HUES6 (cell line): ENCODE measurements at regions not wholly inside any gene's neighbourhood (a gene's known extent, or its start where the extent isn't known, plus 50 kb on each side); places are given as distances from the start of the nearest gene placed in this dataset.

ENCODE experiments used
- H3K27ac ChIP-seq: 2 replicates; pipeline ENCODE4 v1.7.0; 2013; ENCODE audit warnings: low read depth, mild to moderate bottlenecking, low read length, inconsistent platforms
- H3K27me3 ChIP-seq: 2 replicates; pipeline ENCODE4 v1.6.1; 2013; ENCODE audit warnings: low read length; ENCODE audit not compliant: control insufficient read depth, insufficient read depth
- H3K36me3 ChIP-seq: 2 replicates; pipeline ENCODE4 v1.6.1; 2013; ENCODE audit warnings: low read length; ENCODE audit not compliant: control insufficient read depth, insufficient read depth
- H3K4me1 ChIP-seq: 2 replicates; pipeline ENCODE4 v1.6.1; 2013; ENCODE audit warnings: low read length; ENCODE audit not compliant: control insufficient read depth, insufficient read depth
- H3K4me3 ChIP-seq: 2 replicates; pipeline ENCODE4 v1.5.1; 2013; ENCODE audit warnings: low read depth, low read length
- H3K9ac ChIP-seq: one replicate; pipeline ENCODE4 v1.6.1; 2013; ENCODE audit warnings: mild to moderate bottlenecking, low read length
- H3K9me3 ChIP-seq: 2 replicates; pipeline ENCODE4 v1.6.1; 2013; ENCODE audit warnings: low read depth, low read length; ENCODE audit not compliant: control insufficient read depth, insufficient read depth

DNA sequence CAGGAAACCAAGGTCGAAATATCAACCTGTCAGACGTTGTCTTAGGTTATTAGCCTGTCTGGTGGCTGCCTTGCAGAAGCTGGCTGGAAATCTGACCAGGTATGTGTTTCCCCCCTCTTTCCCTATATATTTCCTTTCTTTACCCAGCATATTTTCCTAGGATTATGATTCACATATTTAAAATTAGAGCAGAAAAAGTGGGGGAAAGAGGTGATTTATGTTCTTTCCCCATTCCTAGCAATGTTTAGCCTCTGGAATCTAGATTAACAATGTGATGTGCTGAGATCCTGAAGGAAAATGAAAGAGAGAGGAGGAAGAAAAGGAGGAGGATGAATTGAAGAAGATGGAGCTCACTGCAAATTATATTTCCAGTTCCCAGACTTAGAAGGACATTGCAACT lies 421.4 kb upstream of the AUTS2 start:
- Histone ChIP-seq H3K27me3 (no peaks in the 10 kb centered on the region), H3K27ac (no peak overlapping the region), H3K36me3 (no peaks in the 10 kb centered on the region), H3K9ac (no peak overlapping the region), H3K9me3 (peaks cover 14% of the 10 kb centered on the region), H3K4me1 (no peaks in the 10 kb centered on the region), H3K4me3 (no peak overlapping the region)

DNA sequence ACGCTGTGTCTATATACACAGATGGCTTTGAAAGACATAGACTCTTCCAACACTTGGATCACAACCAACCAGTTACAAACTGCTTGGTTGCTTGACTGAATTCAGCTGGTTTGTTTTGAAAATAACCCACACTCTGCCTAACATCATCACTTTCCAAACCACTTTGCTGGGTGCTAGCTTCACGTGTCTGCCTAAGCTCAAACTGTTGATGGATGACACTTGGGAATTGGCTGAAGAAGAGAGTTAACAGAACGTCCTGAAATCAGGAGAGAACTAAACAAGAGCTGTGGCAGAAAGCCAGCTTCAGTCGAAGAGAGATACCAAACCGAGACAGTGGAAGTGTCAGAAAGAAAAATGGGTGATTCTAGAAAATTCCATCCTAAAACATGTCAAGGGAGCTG lies 420.8 kb upstream of the AUTS2 start:
- H3K27ac ChIP-seq = no peak overlapping the region
- no peaks in the 10 kb centered on the region for H3K4me1 ChIP-seq
- H3K9me3 ChIP-seq = peaks cover 14% of the 10 kb centered on the region
- H3K36me3 ChIP-seq = no peaks in the 10 kb centered on the region
- no peak overlapping the region for H3K4me3 ChIP-seq
- H3K9ac ChIP-seq = no peak overlapping the region
- H3K27me3 ChIP-seq = no peaks in the 10 kb centered on the region

- Histone ChIP-seq H3K36me3 (no peaks in the 10 kb centered on the region), H3K4me1 (no peaks in the 10 kb centered on the region), H3K4me3 (no peak overlapping the region), H3K27me3 (no peaks in the 10 kb centered on the region), H3K9me3 (peaks cover 14% of the 10 kb centered on the region), H3K27ac (no peak overlapping the region), H3K9ac (no peak overlapping the region)
These were observed 420.3 kb upstream of the AUTS2 start for GRCh38 chr7:69177941-69178494.

DNA sequence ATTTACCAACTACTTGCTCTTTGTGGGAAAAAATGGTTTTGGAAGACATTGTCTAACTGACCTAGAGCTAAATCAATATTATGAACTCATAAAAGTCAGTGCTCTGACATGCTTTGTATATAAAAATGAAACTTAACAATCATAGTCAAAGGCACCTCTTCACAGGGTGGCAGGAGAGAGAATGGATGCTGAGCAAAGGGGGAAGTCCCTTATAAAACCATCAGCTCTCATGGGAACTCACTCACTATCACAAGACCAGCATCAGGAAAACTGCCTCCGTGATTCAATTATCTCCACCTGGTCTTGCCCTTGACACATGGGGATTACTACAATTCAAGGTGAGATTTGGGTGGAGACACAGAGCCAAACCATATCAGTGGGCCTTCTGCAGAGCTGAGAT lies 417.6 kb upstream of the AUTS2 start:
- Histone ChIP-seq H3K4me3 (no peak overlapping the region), H3K36me3 (no peaks in the 10 kb centered on the region), H3K27ac (no peak overlapping the region), H3K27me3 (no peaks in the 10 kb centered on the region), H3K4me1 (no peaks in the 10 kb centered on the region), H3K9me3 (peaks cover 8% of the 10 kb centered on the region), H3K9ac (no peak overlapping the region)

- Histone ChIP-seq H3K27me3 (no peaks in the 10 kb centered on the region), H3K27ac (no peak overlapping the region), H3K4me3 (no peak overlapping the region), H3K36me3 (no peaks in the 10 kb centered on the region), H3K9ac (no peak overlapping the region), H3K4me1 (no peaks in the 10 kb centered on the region), H3K9me3 (no peaks in the 10 kb centered on the region)
These were observed 415.4 kb upstream of the AUTS2 start for GRCh38 chr7:69182596-69183467.

DNA sequence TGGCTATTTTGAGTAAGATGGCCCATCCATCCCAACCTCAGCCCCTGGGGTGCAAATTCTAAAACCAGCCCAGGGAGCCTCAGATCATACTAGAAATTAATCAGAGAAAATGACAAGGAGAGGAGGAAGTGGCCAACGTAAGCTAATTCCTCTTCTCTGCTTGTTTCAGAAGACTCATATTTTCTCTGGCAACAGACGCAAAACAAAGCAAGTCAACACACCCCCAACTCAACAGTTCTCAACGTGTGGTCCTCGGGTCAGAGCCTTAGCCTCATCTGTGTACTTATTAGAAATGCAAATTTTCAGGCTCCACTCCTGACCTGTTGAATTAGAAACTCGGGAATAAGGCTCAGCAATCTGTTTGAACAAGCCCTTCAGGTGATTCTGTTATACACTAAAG lies 413.9 kb upstream of the AUTS2 start:
- Histone ChIP-seq H3K27me3 (no peaks in the 10 kb centered on the region), H3K27ac (no peak overlapping the region), H3K4me1 (no peaks in the 10 kb centered on the region), H3K36me3 (no peaks in the 10 kb centered on the region), H3K4me3 (no peak overlapping the region), H3K9me3 (no peaks in the 10 kb centered on the region), H3K9ac (no peak overlapping the region)

- Histone ChIP-seq H3K36me3 (no peaks in the 10 kb centered on the region), H3K4me1 (no peaks in the 10 kb centered on the region), H3K27me3 (no peaks in the 10 kb centered on the region), H3K27ac (no peak overlapping the region), H3K9ac (no peak overlapping the region), H3K9me3 (no peaks in the 10 kb centered on the region), H3K4me3 (no peak overlapping the region)
These were observed 413.1 kb upstream of the AUTS2 start for GRCh38 chr7:69185170-69185569.

- H3K4me1 ChIP-seq = no peaks in the 10 kb centered on the region
- no peaks in the 10 kb centered on the region for H3K9me3 ChIP-seq
- no peak overlapping the region for H3K9ac ChIP-seq
These were observed 411.3 kb upstream of the AUTS2 start for GRCh38 chr7:69186974-69187373.

DNA sequence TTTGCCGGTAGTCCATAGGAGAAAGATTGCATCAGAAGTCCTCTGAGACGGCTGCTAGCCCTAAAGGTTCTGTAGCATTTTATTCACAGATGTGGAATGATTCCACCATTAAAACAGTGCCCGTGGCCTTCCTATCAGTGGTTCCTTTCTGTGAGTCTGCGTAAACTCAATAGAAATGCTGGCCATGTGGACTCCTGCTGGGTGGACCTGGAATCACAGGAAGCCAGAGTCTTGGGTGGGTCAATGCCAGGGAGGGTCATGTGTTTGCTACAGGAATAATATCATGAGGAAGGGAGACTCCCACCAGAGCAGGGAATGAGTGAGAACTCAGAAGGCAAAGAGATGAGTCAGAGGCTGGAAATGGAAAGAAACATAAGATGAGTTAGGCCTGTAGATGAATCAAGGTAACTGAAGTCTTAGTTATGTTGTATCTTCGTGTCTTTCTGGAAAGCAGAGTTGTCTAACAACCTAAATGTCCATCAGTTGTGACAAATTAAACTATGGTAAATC lies 410.4 kb upstream of the AUTS2 start:
- no peaks in the 10 kb centered on the region for H3K36me3 ChIP-seq
- H3K27me3 ChIP-seq = no peaks in the 10 kb centered on the region
- no peak overlapping the region for H3K9ac ChIP-seq
- H3K27ac ChIP-seq = no peak overlapping the region
- H3K9me3 ChIP-seq = no peaks in the 10 kb centered on the region
- no peak overlapping the region for H3K4me3 ChIP-seq
- H3K4me1 ChIP-seq = no peaks in the 10 kb centered on the region

More at GRCh38 chr7:69186974-69187373, 411.3 kb upstream of the AUTS2 start:
- Histone ChIP-seq H3K36me3 (no peaks in the 10 kb centered on the region), H3K27me3 (no peaks in the 10 kb centered on the region), H3K27ac (no peak overlapping the region), H3K4me3 (no peak overlapping the region)

DNA sequence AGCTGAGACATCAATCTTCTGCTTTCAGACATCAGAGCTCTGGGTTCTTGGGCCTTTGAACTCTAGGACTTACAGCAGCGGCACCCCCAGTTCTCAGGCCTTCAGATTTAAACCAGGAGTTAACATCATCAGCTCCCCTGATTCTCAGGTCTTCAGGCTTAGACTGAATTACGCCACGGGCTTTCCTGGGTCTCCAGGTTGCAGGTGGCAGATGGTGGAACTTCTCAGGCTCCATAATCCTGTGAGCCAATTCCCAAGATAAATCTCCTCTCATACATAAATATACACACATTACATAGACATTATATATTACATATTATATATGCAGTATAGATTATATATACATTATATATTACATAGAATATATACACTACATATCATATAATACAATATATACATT lies 408.9 kb upstream of the AUTS2 start:
- Histone ChIP-seq H3K27ac (no peak overlapping the region), H3K4me1 (no peaks in the 10 kb centered on the region), H3K36me3 (no peaks in the 10 kb centered on the region), H3K9ac (no peak overlapping the region), H3K9me3 (peaks cover 3% of the 10 kb centered on the region; the same call in 1 of the 2 replicates), H3K4me3 (no peak overlapping the region), H3K27me3 (no peaks in the 10 kb centered on the region)

- no peak overlapping the region for H3K4me3 ChIP-seq
- no peaks in the 10 kb centered on the region for H3K36me3 ChIP-seq
- no peak overlapping the region for H3K27ac ChIP-seq
- H3K27me3 ChIP-seq = no peaks in the 10 kb centered on the region
- no peak overlapping the region for H3K9ac ChIP-seq
- peaks cover 3% of the 10 kb centered on the region; the same call in 1 of the 2 replicates for H3K9me3 ChIP-seq
- no peaks in the 10 kb centered on the region for H3K4me1 ChIP-seq
These were observed 408.2 kb upstream of the AUTS2 start for GRCh38 chr7:69190025-69190424.
